ENCODE measurements at regions not wholly inside any gene's neighbourhood (a gene's known extent, or its start where the extent isn't known, plus 50 kb on each side); places are given as distances from the start of the nearest gene placed in this dataset.

GRCh38 chr6:165960695-165961094 is 207.0 kb downstream of the TBXT start:
- Histone ChIP-seq H2AFZ (ENCODE audit: low read length) (no peak overlapping the region), H3K4me1 (ENCODE audit: insufficient read depth, low read length) (no peaks in the 10 kb centered on the region)
- TF ChIP-seq CTCF (IDR thresholded peaks at IDR 0.05; ENCODE audit: extremely low read depth, low read depth, low read length), result no peak

GRCh38 chr6:165959627-165960026 is 208.0 kb downstream of the TBXT start:
- no peak for DNase-seq (ENCODE audit: insufficient read length, low spot score, missing footprints)
- H3K27ac ChIP-seq (ENCODE audit: low read depth, low read length), result no peak overlapping the region
- H3K27me3 ChIP-seq (ENCODE audit: insufficient read depth, low read length), result no peaks in the 10 kb centered on the region
- TF ChIP-seq CTCF (IDR thresholded peaks at IDR 0.05; ENCODE audit: extremely low read depth, low read depth, low read length), result no peak
- H3K36me3 ChIP-seq (ENCODE audit: insufficient read depth, low read length), result no peaks in the 10 kb centered on the region
- no peak overlapping the region for H2AFZ ChIP-seq (ENCODE audit: low read length)
- H3K4me3 ChIP-seq (ENCODE audit: insufficient read depth, low read length), result no peak overlapping the region
- no peaks in the 10 kb centered on the region for H3K9me3 ChIP-seq (ENCODE audit: low read depth, low read length)
- H3K79me2 ChIP-seq (ENCODE audit: insufficient read depth, low read length), result no peaks in the 10 kb centered on the region
- H3K4me2 ChIP-seq (ENCODE audit: insufficient read depth, low read length), result no peak overlapping the region
- no peaks in the 10 kb centered on the region for H3K4me1 ChIP-seq (ENCODE audit: insufficient read depth, low read length)
- no peaks in the 10 kb centered on the region for H4K20me1 ChIP-seq (ENCODE audit: insufficient read depth, low read length)

More at GRCh38 chr6:165960695-165961094, 207.0 kb downstream of the TBXT start:
- Histone ChIP-seq H3K9me3 (ENCODE audit: low read depth, low read length) (no peaks in the 10 kb centered on the region), H4K20me1 (ENCODE audit: insufficient read depth, low read length) (no peaks in the 10 kb centered on the region), H3K4me3 (ENCODE audit: insufficient read depth, low read length) (no peak overlapping the region), H3K36me3 (ENCODE audit: insufficient read depth, low read length) (no peaks in the 10 kb centered on the region), H3K27me3 (ENCODE audit: insufficient read depth, low read length) (no peaks in the 10 kb centered on the region), H3K27ac (ENCODE audit: low read depth, low read length) (no peak overlapping the region), H3K79me2 (ENCODE audit: insufficient read depth, low read length) (no peaks in the 10 kb centered on the region), H3K4me2 (ENCODE audit: insufficient read depth, low read length) (no peak overlapping the region)
- no peak for DNase-seq (ENCODE audit: insufficient read length, low spot score, missing footprints)

- Histone ChIP-seq H3K4me1 (ENCODE audit: insufficient read depth, low read length) (no peaks in the 10 kb centered on the region), H3K79me2 (ENCODE audit: insufficient read depth, low read length) (no peaks in the 10 kb centered on the region), H3K9me3 (ENCODE audit: low read depth, low read length) (no peaks in the 10 kb centered on the region), H3K4me2 (ENCODE audit: insufficient read depth, low read length) (no peak overlapping the region), H3K36me3 (ENCODE audit: insufficient read depth, low read length) (no peaks in the 10 kb centered on the region), H3K27ac (ENCODE audit: low read depth, low read length) (no peak overlapping the region), H3K27me3 (ENCODE audit: insufficient read depth, low read length) (no peaks in the 10 kb centered on the region), H4K20me1 (ENCODE audit: insufficient read depth, low read length) (no peaks in the 10 kb centered on the region), H3K4me3 (ENCODE audit: insufficient read depth, low read length) (no peak overlapping the region), H2AFZ (ENCODE audit: low read length) (no peak overlapping the region)
- TF ChIP-seq CTCF (IDR thresholded peaks at IDR 0.05; ENCODE audit: extremely low read depth, low read depth, low read length), result no peak
- no peak for DNase-seq (ENCODE audit: insufficient read length, low spot score, missing footprints)
Measured at GRCh38 chr6:165956874-165957273, 210.8 kb downstream of the TBXT start.

- H3K27ac ChIP-seq (ENCODE audit: low read depth, low read length), result no peak overlapping the region
- no peaks in the 10 kb centered on the region for H3K9me3 ChIP-seq (ENCODE audit: low read depth, low read length)
- no peaks in the 10 kb centered on the region for H3K27me3 ChIP-seq (ENCODE audit: insufficient read depth, low read length)
- no peak overlapping the region for H3K4me3 ChIP-seq (ENCODE audit: insufficient read depth, low read length)
- H4K20me1 ChIP-seq (ENCODE audit: insufficient read depth, low read length), result no peaks in the 10 kb centered on the region
- no peak for TF ChIP-seq CTCF (IDR thresholded peaks at IDR 0.05; ENCODE audit: extremely low read depth, low read depth, low read length)
- H3K36me3 ChIP-seq (ENCODE audit: insufficient read depth, low read length), result no peaks in the 10 kb centered on the region
- H3K79me2 ChIP-seq (ENCODE audit: insufficient read depth, low read length), result no peaks in the 10 kb centered on the region
- H3K4me2 ChIP-seq (ENCODE audit: insufficient read depth, low read length), result no peak overlapping the region
- H2AFZ ChIP-seq (ENCODE audit: low read length), result no peak overlapping the region
- no peak for DNase-seq (ENCODE audit: insufficient read length, low spot score, missing footprints)
- H3K4me1 ChIP-seq (ENCODE audit: insufficient read depth, low read length), result no peaks in the 10 kb centered on the region
Measured at GRCh38 chr6:165952514-165952913, 215.1 kb downstream of the TBXT start.

Data from osteoblast (primary cell).